ENCODE measurements at regions not wholly inside any gene's neighbourhood (a gene's known extent, or its start where the extent isn't known, plus 50 kb on each side); places are given as distances from the start of the nearest gene placed in this dataset.

DNA sequence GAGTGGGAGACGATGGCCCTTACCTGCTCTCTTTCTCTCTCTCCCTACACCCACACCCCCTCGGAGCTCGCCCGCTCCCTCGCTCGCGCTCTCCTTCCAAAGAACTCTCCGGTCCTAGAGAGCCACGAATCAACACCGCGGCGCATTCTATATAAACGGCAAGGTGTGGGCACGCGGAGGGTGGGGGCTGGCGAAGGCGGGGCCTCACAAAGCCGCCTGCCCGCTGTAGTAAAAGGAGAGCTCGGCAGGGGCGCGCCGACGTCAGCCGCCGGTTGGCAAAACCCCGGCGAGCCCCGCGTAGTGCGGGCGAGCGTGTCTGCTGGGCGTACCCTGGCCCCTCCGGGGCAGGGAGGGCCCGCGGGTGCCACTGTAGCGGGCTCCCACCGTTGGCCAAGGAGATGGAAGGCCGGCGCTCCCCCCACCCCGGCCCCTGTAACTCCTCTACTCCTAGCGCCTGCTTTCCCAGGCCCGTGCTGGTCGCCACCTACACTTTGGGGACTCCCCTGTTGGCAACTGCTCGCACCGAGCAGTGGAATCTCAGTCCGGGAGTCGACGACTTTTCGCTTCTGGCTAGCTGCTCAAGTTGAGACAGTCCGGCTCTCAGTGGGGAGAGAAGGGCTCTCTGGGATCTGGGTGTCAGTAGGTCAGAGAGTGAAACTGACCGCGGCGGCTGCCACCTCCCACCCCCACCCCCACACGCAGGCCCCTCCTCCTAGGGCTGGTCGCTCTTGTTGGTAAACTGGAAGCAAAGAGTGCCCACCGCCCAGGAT lies 325.5 kb upstream of the F9 start:
- under 1% methylated on average over 57 of the region's 58 CpGs for WGBS
- Histone ChIP-seq H3K4me3 (ENCODE audit: low read depth in 1 of 3, low read length in 3 of 3) (peak overlapping the region; percentile 57 to 69 (median 61)), H3K36me3 (ENCODE audit: control insufficient read depth in 4 of 4, insufficient read depth in 3 of 4, low read depth in 1 of 4, low read length in 3 of 4) (no peaks in the 10 kb centered on the region), H3K4me1 (ENCODE audit: control insufficient read depth in 4 of 4, insufficient read depth in 4 of 4, low read length in 3 of 4) (peaks cover 0 to 16% (median 3%) of the 10 kb centered on the region in 4 donors), H3K9me3 (ENCODE audit: control insufficient read depth in 4 of 4, low read length in 3 of 4) (no peaks in the 10 kb centered on the region), H3K9ac (ENCODE audit: low read depth in 1 of 2, low read length in 2 of 2) (peak overlapping the region in 1 of 2 donors; percentile 49), H3K27ac (ENCODE audit: low read depth in 1 of 2, low read length in 2 of 2) (no peak overlapping the region), H3K27me3 (ENCODE audit: control insufficient read depth in 4 of 4, insufficient read depth in 4 of 4, low read length in 3 of 4) (peaks cover 0 to 6% (median 2%) of the 10 kb centered on the region in 4 donors)
- DNase-seq (ENCODE audit: low spot score) = no peak
- TF ChIP-seq GABPA (IDR thresholded peaks at IDR 0.05 in 1 of 2, conservative IDR thresholded peaks at IDR 0.05 in 1 of 2) (no peak), TAF1 (conservative IDR thresholded peaks at IDR 0.05) (no peak), FOXA1 (IDR thresholded peaks at IDR 0.05) (no peak)

DNA sequence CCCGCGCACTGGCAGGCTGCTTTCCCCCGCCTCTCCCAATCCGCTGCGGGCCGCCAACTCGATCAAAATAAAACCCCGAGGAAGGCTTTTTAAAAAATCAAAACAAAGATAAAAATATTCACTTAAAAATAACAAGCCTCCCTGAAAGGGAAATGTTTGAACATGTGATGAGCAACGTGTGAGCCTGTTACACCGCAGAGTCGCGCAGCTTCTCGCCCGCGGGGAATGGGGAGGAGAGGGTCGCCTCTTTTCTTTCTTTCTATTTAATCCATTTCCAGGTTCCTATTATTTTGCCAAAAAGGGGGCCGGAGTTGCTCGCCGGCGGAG lies 326.0 kb upstream of the F9 start:
- peak overlapping the region in 1 of 2 donors; percentile 4 for H3K9ac ChIP-seq (ENCODE audit: low read depth in 1 of 2, low read length in 2 of 2)
- H3K4me1 ChIP-seq (ENCODE audit: control insufficient read depth in 4 of 4, insufficient read depth in 4 of 4, low read length in 3 of 4) = peaks cover 0 to 16% (median 3%) of the 10 kb centered on the region in 4 donors

More for the DNA sequence above, 326.0 kb upstream of the F9 start:
- H3K27me3 ChIP-seq (ENCODE audit: control insufficient read depth in 4 of 4, insufficient read depth in 4 of 4, low read length in 3 of 4) = peaks cover 0 to 6% (median 2%) of the 10 kb centered on the region in 4 donors
- TF ChIP-seq FOXA2 (IDR thresholded peaks at IDR 0.05) (no peak), EGR1 (IDR thresholded peaks at IDR 0.05; ENCODE audit: low read depth in 2 of 2) (no peak), SP1 (IDR thresholded peaks at IDR 0.05) (no peak), FOXA1 (IDR thresholded peaks at IDR 0.05) (no peak), CTCF (IDR thresholded peaks at IDR 0.05; ENCODE audit: low read depth, low read length, missing input control) (no peak), NR2F2 (IDR thresholded peaks at IDR 0.05) (no peak), MAX (IDR thresholded peaks at IDR 0.05) (no peak), TAF1 (conservative IDR thresholded peaks at IDR 0.05) (no peak), RXRA (IDR thresholded peaks at IDR 0.05) (no peak), GABPA (IDR thresholded peaks at IDR 0.05 in 1 of 2, conservative IDR thresholded peaks at IDR 0.05 in 1 of 2) (no peak), YY1 (IDR thresholded peaks at IDR 0.05) (no peak), JUND (IDR thresholded peaks at IDR 0.05) (no peak), HNF4A (conservative IDR thresholded peaks at IDR 0.05) (no peak), RAD21 (IDR thresholded peaks at IDR 0.05) (no peak), HNF4G (IDR thresholded peaks at IDR 0.05) (no peak)
- TF ChIP-seq, protein P1, sequence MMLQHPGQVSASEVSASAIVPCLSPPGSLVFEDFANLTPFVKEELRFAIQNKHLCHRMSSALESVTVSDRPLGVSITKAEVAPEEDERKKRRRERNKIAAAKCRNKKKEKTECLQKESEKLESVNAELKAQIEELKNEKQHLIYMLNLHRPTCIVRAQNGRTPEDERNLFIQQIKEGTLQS (IDR thresholded peaks at IDR 0.05) = no peak
- TF ChIP-seq, protein P2, sequence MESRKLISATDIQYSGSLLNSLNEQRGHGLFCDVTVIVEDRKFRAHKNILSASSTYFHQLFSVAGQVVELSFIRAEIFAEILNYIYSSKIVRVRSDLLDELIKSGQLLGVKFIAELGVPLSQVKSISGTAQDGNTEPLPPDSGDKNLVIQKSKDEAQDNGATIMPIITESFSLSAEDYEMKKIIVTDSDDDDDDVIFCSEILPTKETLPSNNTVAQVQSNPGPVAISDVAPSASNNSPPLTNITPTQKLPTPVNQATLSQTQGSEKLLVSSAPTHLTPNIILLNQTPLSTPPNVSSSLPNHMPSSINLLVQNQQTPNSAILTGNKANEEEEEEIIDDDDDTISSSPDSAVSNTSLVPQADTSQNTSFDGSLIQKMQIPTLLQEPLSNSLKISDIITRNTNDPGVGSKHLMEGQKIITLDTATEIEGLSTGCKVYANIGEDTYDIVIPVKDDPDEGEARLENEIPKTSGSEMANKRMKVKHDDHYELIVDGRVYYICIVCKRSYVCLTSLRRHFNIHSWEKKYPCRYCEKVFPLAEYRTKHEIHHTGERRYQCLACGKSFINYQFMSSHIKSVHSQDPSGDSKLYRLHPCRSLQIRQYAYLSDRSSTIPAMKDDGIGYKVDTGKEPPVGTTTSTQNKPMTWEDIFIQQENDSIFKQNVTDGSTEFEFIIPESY (IDR thresholded peaks at IDR 0.05) = no peak
- TF ChIP-seq, protein P3, sequence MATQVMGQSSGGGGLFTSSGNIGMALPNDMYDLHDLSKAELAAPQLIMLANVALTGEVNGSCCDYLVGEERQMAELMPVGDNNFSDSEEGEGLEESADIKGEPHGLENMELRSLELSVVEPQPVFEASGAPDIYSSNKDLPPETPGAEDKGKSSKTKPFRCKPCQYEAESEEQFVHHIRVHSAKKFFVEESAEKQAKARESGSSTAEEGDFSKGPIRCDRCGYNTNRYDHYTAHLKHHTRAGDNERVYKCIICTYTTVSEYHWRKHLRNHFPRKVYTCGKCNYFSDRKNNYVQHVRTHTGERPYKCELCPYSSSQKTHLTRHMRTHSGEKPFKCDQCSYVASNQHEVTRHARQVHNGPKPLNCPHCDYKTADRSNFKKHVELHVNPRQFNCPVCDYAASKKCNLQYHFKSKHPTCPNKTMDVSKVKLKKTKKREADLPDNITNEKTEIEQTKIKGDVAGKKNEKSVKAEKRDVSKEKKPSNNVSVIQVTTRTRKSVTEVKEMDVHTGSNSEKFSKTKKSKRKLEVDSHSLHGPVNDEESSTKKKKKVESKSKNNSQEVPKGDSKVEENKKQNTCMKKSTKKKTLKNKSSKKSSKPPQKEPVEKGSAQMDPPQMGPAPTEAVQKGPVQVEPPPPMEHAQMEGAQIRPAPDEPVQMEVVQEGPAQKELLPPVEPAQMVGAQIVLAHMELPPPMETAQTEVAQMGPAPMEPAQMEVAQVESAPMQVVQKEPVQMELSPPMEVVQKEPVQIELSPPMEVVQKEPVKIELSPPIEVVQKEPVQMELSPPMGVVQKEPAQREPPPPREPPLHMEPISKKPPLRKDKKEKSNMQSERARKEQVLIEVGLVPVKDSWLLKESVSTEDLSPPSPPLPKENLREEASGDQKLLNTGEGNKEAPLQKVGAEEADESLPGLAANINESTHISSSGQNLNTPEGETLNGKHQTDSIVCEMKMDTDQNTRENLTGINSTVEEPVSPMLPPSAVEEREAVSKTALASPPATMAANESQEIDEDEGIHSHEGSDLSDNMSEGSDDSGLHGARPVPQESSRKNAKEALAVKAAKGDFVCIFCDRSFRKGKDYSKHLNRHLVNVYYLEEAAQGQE (IDR thresholded peaks at IDR 0.05) = no peak
- no peaks in the 10 kb centered on the region for H3K9me3 ChIP-seq (ENCODE audit: control insufficient read depth in 4 of 4, low read length in 3 of 4)
- H3K36me3 ChIP-seq (ENCODE audit: control insufficient read depth in 4 of 4, insufficient read depth in 3 of 4, low read depth in 1 of 4, low read length in 3 of 4) = no peaks in the 10 kb centered on the region
- H3K4me3 ChIP-seq (ENCODE audit: low read depth in 1 of 3, low read length in 3 of 3) = peak overlapping the region in 2 of 3 donors; percentile 61 to 69
- 1% methylated on average over 20 of the region's 20 CpGs for WGBS
- no peak overlapping the region for H3K27ac ChIP-seq (ENCODE audit: low read depth in 1 of 2, low read length in 2 of 2)
- DNase-seq (ENCODE audit: low spot score) = no peak
